CD8-positive, alpha-beta memory T cell (primary cell): ENCODE measurements at regions not wholly inside any gene's neighbourhood (a gene's known extent, or its start where the extent isn't known, plus 50 kb on each side); places are given as distances from the start of the nearest gene placed in this dataset.
"Not testable (repeated sequence)": the region's sequence is repeated elsewhere in the genome, so short reads cannot be mapped to it uniquely, and the experiment has no call there.

Experiments used
- CTCF ChIA-PET: fragments of 350-600 bp; sonication (Branson Sonifier 250); formaldehyde crosslinking; loops from one replicate; lab custom pipeline; 2021; ENCODE audit warnings: antibody characterized with exemption; lab: Charles Lee
- POLR2A ChIA-PET: fragments of 350-600 bp; sonication (Branson Sonifier 250); formaldehyde crosslinking; loops from one replicate; lab custom pipeline; 2021; ENCODE audit warnings: antibody characterized with exemption; lab: Charles Lee
- DNase-seq, 5 donors: peaks; one replicate each; pipeline versions ENCODE4 v3.0.0 to v3.0.0-alpha.2; 2020 to 2022; ENCODE audit warnings: mixed read lengths in 1 of 5
- H3K27ac ChIP-seq: one replicate; pipeline ENCODE4 v1.7.0; 2013; ENCODE audit warnings: low read depth, mild to moderate bottlenecking, low read length, moderate library complexity
- H3K27me3 ChIP-seq: 2 replicates; pipeline ENCODE4 v1.7.0; 2013; ENCODE audit warnings: low read length, mild to moderate bottlenecking; ENCODE audit not compliant: insufficient read depth, poor library complexity, severe bottlenecking
- H3K36me3 ChIP-seq: 2 replicates; pipeline ENCODE4 v1.7.0; 2013; ENCODE audit warnings: mild to moderate bottlenecking, low read length, moderate library complexity; ENCODE audit not compliant: insufficient read depth
- H3K4me1 ChIP-seq: 2 replicates; pipeline ENCODE4 v1.7.0; 2013; ENCODE audit warnings: mild to moderate bottlenecking, low read length, moderate library complexity; ENCODE audit not compliant: insufficient read depth
- H3K4me3 ChIP-seq: 2 replicates; pipeline ENCODE4 v1.7.0; 2013; ENCODE audit warnings: mild to moderate bottlenecking, low read length
- H3K9me3 ChIP-seq: 2 replicates; pipeline ENCODE4 v1.7.0; 2013; ENCODE audit warnings: mild to moderate bottlenecking, low read length
- H3K27ac Mint-ChIP-seq, 8 donors: one replicate each; pipeline ENCODE4 v1.8.0; 2020 to 2021; ENCODE audit warnings: mixed read lengths in 8 of 8, mild to moderate bottlenecking in 6 of 8, inconsistent platforms in 3 of 8, moderate library complexity in 3 of 8
- H3K27me3 Mint-ChIP-seq, 2 donors: one replicate each; pipeline ENCODE4 v1.8.0; 2020 to 2021; ENCODE audit warnings: mixed read lengths in 2 of 2, mild to moderate bottlenecking in 1 of 2, moderate library complexity in 1 of 2
- H3K36me3 Mint-ChIP-seq, 3 donors: one replicate each; pipeline ENCODE4 v1.8.0; 2020 to 2021; ENCODE audit warnings: mixed read lengths in 3 of 3, inconsistent platforms in 1 of 3, mild to moderate bottlenecking in 1 of 3
- H3K4me1 Mint-ChIP-seq, 3 donors: one replicate each; pipeline ENCODE4 v1.8.0; 2020 to 2021; ENCODE audit warnings: mixed read lengths in 3 of 3, inconsistent platforms in 1 of 3, mild to moderate bottlenecking in 1 of 3
- H3K4me3 Mint-ChIP-seq, 7 donors: one replicate each; pipeline ENCODE4 v1.8.0; 2020 to 2021; ENCODE audit warnings: mixed read lengths in 7 of 7, mild to moderate bottlenecking in 6 of 7, moderate library complexity in 4 of 7, inconsistent platforms in 2 of 7
- H3K9me3 Mint-ChIP-seq, 5 donors: one replicate each; pipeline ENCODE4 v1.8.0; 2020 to 2022; ENCODE audit warnings: mixed read lengths in 5 of 5, mild to moderate bottlenecking in 3 of 5, moderate library complexity in 2 of 5, inconsistent platforms in 1 of 5

GRCh38 chr6:113055061-113055460 lies 707.9 kb downstream of the RFPL4B start:
- Mint-ChIP-seq H3K36me3 (no peaks in the 10 kb centered on the region), H3K9me3 (peaks cover 0 to 22% (median 2%) of the 10 kb centered on the region in 5 donors), H3K27me3 (no peaks in the 10 kb centered on the region), H3K27ac (no peak overlapping the region), H3K4me3 (no peak overlapping the region), H3K4me1 (no peaks in the 10 kb centered on the region)
- no peak overlapping the region for H3K4me3 ChIP-seq
- ChIA-PET CTCF (no interaction called here), POLR2A (no interaction called here)
- H3K27me3 ChIP-seq = no peaks in the 10 kb centered on the region
- DNase-seq = no peak
- no peaks in the 10 kb centered on the region for H3K9me3 ChIP-seq
- H3K4me1 ChIP-seq = no peaks in the 10 kb centered on the region
- H3K27ac ChIP-seq = no peak overlapping the region
- H3K36me3 ChIP-seq = no peaks in the 10 kb centered on the region

DNA sequence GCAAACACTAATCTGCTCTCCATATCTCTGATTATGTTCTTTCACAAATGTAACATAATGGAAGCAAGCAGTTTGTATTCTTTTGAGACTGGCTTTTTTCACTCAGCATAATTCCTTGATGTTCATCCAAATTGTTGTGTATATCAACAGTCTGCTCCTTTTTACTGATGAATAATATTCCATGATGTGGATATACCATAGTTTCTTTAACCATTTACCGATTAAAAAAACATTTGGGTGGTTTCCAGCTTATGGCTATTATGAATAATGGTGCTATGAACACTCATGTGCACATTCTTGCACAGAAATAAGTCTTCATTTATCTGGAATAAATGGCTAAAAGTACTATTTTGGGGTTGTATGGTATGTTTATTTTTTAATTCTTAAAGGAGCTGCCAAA lies 708.9 kb downstream of the RFPL4B start:
- Histone ChIP-seq H3K27me3 (no peaks in the 10 kb centered on the region), H3K36me3 (no peaks in the 10 kb centered on the region), H3K27ac (no peak overlapping the region), H3K4me3 (no peak overlapping the region), H3K4me1 (no peaks in the 10 kb centered on the region), H3K9me3 (no peaks in the 10 kb centered on the region)
- no peaks in the 10 kb centered on the region for H3K4me1 Mint-ChIP-seq
- peaks cover 0 to 22% (median 2%) of the 10 kb centered on the region in 5 donors for H3K9me3 Mint-ChIP-seq
- H3K4me3 Mint-ChIP-seq = no peak overlapping the region
- H3K27ac Mint-ChIP-seq = no peak overlapping the region
- no peak for DNase-seq
- ChIA-PET POLR2A (no interaction called here), CTCF (no interaction called here)
- no peaks in the 10 kb centered on the region for H3K36me3 Mint-ChIP-seq
- H3K27me3 Mint-ChIP-seq = no peaks in the 10 kb centered on the region

DNA sequence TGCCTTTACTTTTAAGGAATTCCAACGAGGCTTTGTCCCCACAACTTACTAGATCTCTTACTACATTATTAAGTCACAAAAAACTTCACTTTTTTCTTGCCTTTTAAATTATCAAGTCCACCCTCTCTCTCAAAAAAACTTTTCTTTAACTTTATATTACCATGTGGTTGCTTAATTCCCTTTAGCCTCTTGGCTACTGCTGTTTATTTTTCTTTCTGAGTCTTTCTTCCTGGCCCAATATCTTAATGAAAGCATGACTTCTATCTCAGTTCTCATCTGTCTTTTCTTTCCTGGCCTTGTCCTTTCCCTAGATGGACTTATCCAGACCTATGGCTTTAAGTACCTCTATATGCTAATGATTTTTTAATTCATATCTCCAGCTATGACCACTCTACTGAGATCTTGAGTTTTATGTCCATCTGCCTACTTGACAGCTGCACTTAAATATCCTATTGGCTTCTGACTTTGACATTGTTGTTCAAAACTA lies 710.5 kb downstream of the RFPL4B start:
- Histone ChIP-seq H3K27me3 (no peaks in the 10 kb centered on the region), H3K27ac (no peak overlapping the region), H3K4me3 (no peak overlapping the region), H3K4me1 (no peaks in the 10 kb centered on the region), H3K9me3 (no peaks in the 10 kb centered on the region), H3K36me3 (no peaks in the 10 kb centered on the region)
- no peaks in the 10 kb centered on the region for H3K27me3 Mint-ChIP-seq
- CTCF ChIA-PET = no interaction called here
- POLR2A ChIA-PET = interaction anchor here (0.6 kb wide), 1 partner anchor 32 kb away, joined by 4 read pairs; no protein-coding TSS in a partner anchor
- no peak overlapping the region for H3K4me3 Mint-ChIP-seq
- no peak for DNase-seq
- no peaks in the 10 kb centered on the region for H3K36me3 Mint-ChIP-seq
- peaks cover 0 to 22% (median 2%) of the 10 kb centered on the region in 5 donors for H3K9me3 Mint-ChIP-seq
- no peaks in the 10 kb centered on the region for H3K4me1 Mint-ChIP-seq
- no peak overlapping the region for H3K27ac Mint-ChIP-seq

- H3K9me3 ChIP-seq = no peaks in the 10 kb centered on the region
- no peaks in the 10 kb centered on the region for H3K4me1 Mint-ChIP-seq
- H3K4me3 Mint-ChIP-seq = no peak overlapping the region
- no peak for DNase-seq
- no peaks in the 10 kb centered on the region for H3K27me3 Mint-ChIP-seq
- ChIA-PET POLR2A (no interaction called here), CTCF (no interaction called here)
- no peaks in the 10 kb centered on the region for H3K36me3 ChIP-seq
- no peaks in the 10 kb centered on the region for H3K36me3 Mint-ChIP-seq
- H3K9me3 Mint-ChIP-seq = peaks cover 0 to 26% (median 2%) of the 10 kb centered on the region in 5 donors
- H3K27ac Mint-ChIP-seq = no peak overlapping the region
- H3K4me1 ChIP-seq = no peaks in the 10 kb centered on the region
- no peak overlapping the region for H3K27ac ChIP-seq
- no peaks in the 10 kb centered on the region for H3K27me3 ChIP-seq
- no peak overlapping the region for H3K4me3 ChIP-seq
Measured at GRCh38 chr6:113060664-113061063, 713.5 kb downstream of the RFPL4B start.

GRCh38 chr6:113065611-113066010 lies 718.5 kb downstream of the RFPL4B start:
- H3K27ac ChIP-seq = no peak overlapping the region
- no peaks in the 10 kb centered on the region for H3K36me3 ChIP-seq
- no peaks in the 10 kb centered on the region for H3K9me3 ChIP-seq
- Mint-ChIP-seq H3K4me3 (no peak overlapping the region), H3K4me1 (no peaks in the 10 kb centered on the region), H3K27ac (no peak overlapping the region), H3K27me3 (no peaks in the 10 kb centered on the region), H3K36me3 (no peaks in the 10 kb centered on the region), H3K9me3 (peaks cover 0 to 15% (median 8%) of the 10 kb centered on the region in 5 donors)
- H3K27me3 ChIP-seq = no peaks in the 10 kb centered on the region
- no peak overlapping the region for H3K4me3 ChIP-seq
- no peak for DNase-seq
- H3K4me1 ChIP-seq = no peaks in the 10 kb centered on the region
- ChIA-PET CTCF (no interaction called here), POLR2A (no interaction called here)

DNA sequence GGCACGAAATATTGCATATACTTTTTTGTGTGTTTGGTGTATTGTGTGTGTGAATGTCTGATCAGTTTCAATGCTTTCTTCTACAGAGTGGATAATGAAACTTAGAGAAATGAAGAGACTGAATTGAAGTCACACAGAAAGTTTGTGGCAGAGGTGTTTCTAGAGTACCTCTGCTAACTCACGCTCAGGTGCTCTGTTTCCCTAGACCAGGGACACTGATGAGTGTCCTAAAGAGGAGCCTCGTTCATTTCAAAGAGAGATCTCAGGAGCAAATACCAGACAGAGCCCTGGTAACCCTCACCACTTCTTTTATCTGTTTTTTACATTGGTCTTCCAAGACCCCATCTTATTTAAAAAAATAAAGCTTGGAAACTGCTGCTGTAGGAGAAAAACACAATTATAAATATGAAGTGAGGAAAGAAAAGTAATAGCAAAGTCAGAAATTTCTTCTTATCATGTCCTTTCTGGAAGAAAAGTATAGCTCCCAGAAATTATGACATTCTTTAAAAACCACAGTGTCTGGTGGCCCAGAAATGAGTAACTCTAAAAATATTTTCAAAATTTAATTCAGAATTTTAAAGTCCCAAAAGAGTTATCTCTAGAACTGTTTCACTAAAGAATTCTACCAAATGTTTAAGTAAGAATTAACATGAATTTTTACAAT lies 720.6 kb downstream of the RFPL4B start:
- no peak overlapping the region for H3K27ac ChIP-seq
- CTCF ChIA-PET = no interaction called here
- Mint-ChIP-seq H3K27me3 (no peaks in the 10 kb centered on the region), H3K4me3 (no peak overlapping the region), H3K4me1 (no peaks in the 10 kb centered on the region), H3K27ac (no peak overlapping the region), H3K9me3 (peaks cover 0 to 15% (median 12%) of the 10 kb centered on the region in 5 donors), H3K36me3 (no peaks in the 10 kb centered on the region)
- H3K27me3 ChIP-seq = no peaks in the 10 kb centered on the region
- POLR2A ChIA-PET = no interaction called here
- no peaks in the 10 kb centered on the region for H3K36me3 ChIP-seq
- no peaks in the 10 kb centered on the region for H3K4me1 ChIP-seq
- H3K9me3 ChIP-seq = no peaks in the 10 kb centered on the region
- no peak overlapping the region for H3K4me3 ChIP-seq
- no peak for DNase-seq

- POLR2A ChIA-PET = no interaction called here
- Mint-ChIP-seq H3K4me1 (no peaks in the 10 kb centered on the region), H3K36me3 (no peaks in the 10 kb centered on the region), H3K27ac (no peak overlapping the region), H3K9me3 (peaks cover 0 to 21% (median 12%) of the 10 kb centered on the region in 5 donors), H3K27me3 (no peaks in the 10 kb centered on the region), H3K4me3 (no peak overlapping the region)
- Histone ChIP-seq H3K9me3 (no peaks in the 10 kb centered on the region), H3K4me1 (no peaks in the 10 kb centered on the region), H3K4me3 (no peak overlapping the region), H3K27ac (no peak overlapping the region), H3K27me3 (no peaks in the 10 kb centered on the region), H3K36me3 (no peaks in the 10 kb centered on the region)
- CTCF ChIA-PET = no interaction called here
- DNase-seq = no peak
Measured at GRCh38 chr6:113068570-113068969, 721.4 kb downstream of the RFPL4B start.

GRCh38 chr6:113070681-113071080 lies 723.6 kb downstream of the RFPL4B start:
- H3K9me3 Mint-ChIP-seq = peaks cover 0 to 25% (median 13%) of the 10 kb centered on the region in 5 donors
- H3K27ac Mint-ChIP-seq, CTCF ChIA-PET, H3K9me3 ChIP-seq, POLR2A ChIA-PET, H3K4me3 ChIP-seq, H3K27me3 ChIP-seq, H3K36me3 ChIP-seq, H3K27me3 Mint-ChIP-seq, H3K4me1 ChIP-seq, H3K4me3 Mint-ChIP-seq, H3K27ac ChIP-seq, H3K4me1 Mint-ChIP-seq, H3K36me3 Mint-ChIP-seq, DNase-seq: not testable (repeated sequence)
